ENCODE measurements at regions not wholly inside any gene's neighbourhood (a gene's known extent, or its start where the extent isn't known, plus 50 kb on each side); places are given as distances from the start of the nearest gene placed in this dataset.

GRCh38 chr10:18759575-18759974, 100.3 kb downstream of the ARL5B start:
- no peak overlapping the region for H3K4me3 ChIP-seq (ENCODE audit: low read depth, low read length)
- DNase-seq (ENCODE audit: low read depth), result no peak
- TF ChIP-seq MYC (IDR thresholded peaks at IDR 0.05; ENCODE audit: low read depth, low read length), result no peak
- TF ChIP-seq, protein P1, sequence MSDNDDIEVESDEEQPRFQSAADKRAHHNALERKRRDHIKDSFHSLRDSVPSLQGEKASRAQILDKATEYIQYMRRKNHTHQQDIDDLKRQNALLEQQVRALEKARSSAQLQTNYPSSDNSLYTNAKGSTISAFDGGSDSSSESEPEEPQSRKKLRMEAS (IDR thresholded peaks at IDR 0.05; ENCODE audit: low read depth, low read length), result no peak

DNA sequence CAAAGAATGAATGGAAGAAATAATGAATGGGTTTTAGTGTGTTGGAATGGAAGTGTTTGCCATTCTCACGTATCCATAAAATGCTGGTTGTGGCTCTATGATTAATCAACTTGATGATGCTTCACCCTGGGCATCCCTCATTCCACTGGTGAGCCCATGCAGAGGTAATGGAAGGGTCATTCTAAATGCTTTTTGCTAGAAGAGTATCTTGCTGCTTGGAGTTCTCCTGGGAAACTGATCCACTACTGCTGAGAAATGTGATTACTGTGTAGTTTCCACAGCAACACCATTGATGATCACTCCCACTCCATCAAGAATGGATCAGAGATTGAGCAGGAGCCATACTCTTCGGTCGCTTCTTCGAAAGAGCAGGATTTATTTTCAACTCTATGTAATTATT, 101.6 kb downstream of the ARL5B start:
- no peak overlapping the region for H3K4me3 ChIP-seq (ENCODE audit: low read depth, low read length)
- TF ChIP-seq POLR2A (IDR thresholded peaks at IDR 0.05; ENCODE audit: extremely low read depth, insufficient read length), result no peak
- TF ChIP-seq, protein P1 (IDR thresholded peaks at IDR 0.05; ENCODE audit: low read depth, low read length), result no peak
- TF ChIP-seq CTCF (IDR thresholded peaks at IDR 0.05; ENCODE audit: low read depth, low read length), result no peak
- TF ChIP-seq MYC (IDR thresholded peaks at IDR 0.05; ENCODE audit: low read depth, low read length), result no peak
- DNase-seq (ENCODE audit: low read depth), result no peak

GRCh38 chr10:18767981-18768380, 108.8 kb downstream of the ARL5B start:
- no peak overlapping the region for H3K4me3 ChIP-seq (ENCODE audit: low read depth, low read length)
- TF ChIP-seq, protein P1 (IDR thresholded peaks at IDR 0.05; ENCODE audit: low read depth, low read length), result no peak
- no peak for TF ChIP-seq POLR2A (IDR thresholded peaks at IDR 0.05; ENCODE audit: extremely low read depth, insufficient read length)
- TF ChIP-seq CTCF (IDR thresholded peaks at IDR 0.05; ENCODE audit: low read depth, low read length), result no peak
- TF ChIP-seq MYC (IDR thresholded peaks at IDR 0.05; ENCODE audit: low read depth, low read length), result no peak
- DNase-seq (ENCODE audit: low read depth), result peak; percentile 1

- no peak for DNase-seq (ENCODE audit: low read depth)
- H3K4me3 ChIP-seq (ENCODE audit: low read depth, low read length), result no peak overlapping the region
- TF ChIP-seq, protein P1 (IDR thresholded peaks at IDR 0.05; ENCODE audit: low read depth, low read length), result no peak
These were observed 113.9 kb downstream of the ARL5B start for GRCh38 chr10:18773180-18773579.

GRCh38 chr10:18777258-18777657, 118.0 kb downstream of the ARL5B start:
- TF ChIP-seq CTCF (IDR thresholded peaks at IDR 0.05; ENCODE audit: low read depth, low read length), result no peak
- no peak overlapping the region for H3K4me3 ChIP-seq (ENCODE audit: low read depth, low read length)
- DNase-seq (ENCODE audit: low read depth), result no peak

DNA sequence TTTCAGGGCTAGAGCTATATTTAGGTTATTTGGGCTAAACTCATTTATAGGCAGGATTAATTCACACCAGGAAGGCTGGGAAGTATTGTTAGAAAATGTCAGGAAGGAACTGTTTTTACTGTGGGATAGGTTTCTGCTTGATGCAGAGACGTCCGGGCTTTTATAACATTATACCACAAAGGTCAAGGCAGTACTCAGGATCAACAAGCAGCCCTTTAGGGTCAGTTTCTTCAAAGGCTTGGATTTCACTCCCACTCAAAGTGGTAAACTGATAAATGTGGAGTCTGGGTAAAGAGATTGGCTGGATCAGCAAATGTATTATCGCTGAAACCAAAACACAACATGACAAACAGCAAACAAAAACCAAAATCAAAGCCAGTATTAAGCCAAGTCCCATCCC, 127.2 kb downstream of the ARL5B start:
- TF ChIP-seq, protein P1 (IDR thresholded peaks at IDR 0.05; ENCODE audit: low read depth, low read length), result no peak
- TF ChIP-seq MYC (IDR thresholded peaks at IDR 0.05; ENCODE audit: low read depth, low read length), result no peak
- no peak for TF ChIP-seq CTCF (IDR thresholded peaks at IDR 0.05; ENCODE audit: low read depth, low read length)
- TF ChIP-seq POLR2A (IDR thresholded peaks at IDR 0.05; ENCODE audit: extremely low read depth, insufficient read length), result no peak
- DNase-seq (ENCODE audit: low read depth), result no peak

DNA sequence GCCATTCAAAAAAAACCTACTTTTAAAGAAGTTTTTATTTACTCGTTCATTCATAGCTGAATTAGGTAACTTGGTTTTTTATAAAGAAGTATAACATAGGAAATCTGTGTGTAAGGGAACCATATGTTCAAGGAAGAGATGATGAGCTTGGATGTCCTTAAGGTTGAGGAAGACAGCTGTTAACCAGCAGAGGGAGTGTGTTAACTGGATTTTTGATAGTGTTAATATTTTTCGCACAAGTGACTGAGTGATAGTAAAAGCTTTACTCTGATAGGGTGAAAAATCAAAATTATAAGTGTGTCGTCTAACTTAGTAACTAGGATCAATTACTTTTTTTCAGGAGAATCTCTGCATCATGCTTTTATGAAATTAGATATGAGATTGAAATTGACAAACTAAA, 134.7 kb downstream of the ARL5B start:
- DNase-seq (ENCODE audit: low read depth), result peak; percentile 1
- TF ChIP-seq, protein P1 (IDR thresholded peaks at IDR 0.05; ENCODE audit: low read depth, low read length), result no peak
- no peak for TF ChIP-seq MYC (IDR thresholded peaks at IDR 0.05; ENCODE audit: low read depth, low read length)
- TF ChIP-seq CTCF (IDR thresholded peaks at IDR 0.05; ENCODE audit: low read depth, low read length), result no peak
- TF ChIP-seq POLR2A (IDR thresholded peaks at IDR 0.05; ENCODE audit: extremely low read depth, insufficient read length), result no peak
- H3K4me3 ChIP-seq (ENCODE audit: low read depth, low read length), result no peak overlapping the region

More for the DNA sequence above, 127.2 kb downstream of the ARL5B start:
- H3K4me3 ChIP-seq (ENCODE audit: low read depth, low read length), result no peak overlapping the region

All from NB4 (cell line).